ENCODE measurements at regions not wholly inside any gene's neighbourhood (a gene's known extent, or its start where the extent isn't known, plus 50 kb on each side); places are given as distances from the start of the nearest gene placed in this dataset.

DNA sequence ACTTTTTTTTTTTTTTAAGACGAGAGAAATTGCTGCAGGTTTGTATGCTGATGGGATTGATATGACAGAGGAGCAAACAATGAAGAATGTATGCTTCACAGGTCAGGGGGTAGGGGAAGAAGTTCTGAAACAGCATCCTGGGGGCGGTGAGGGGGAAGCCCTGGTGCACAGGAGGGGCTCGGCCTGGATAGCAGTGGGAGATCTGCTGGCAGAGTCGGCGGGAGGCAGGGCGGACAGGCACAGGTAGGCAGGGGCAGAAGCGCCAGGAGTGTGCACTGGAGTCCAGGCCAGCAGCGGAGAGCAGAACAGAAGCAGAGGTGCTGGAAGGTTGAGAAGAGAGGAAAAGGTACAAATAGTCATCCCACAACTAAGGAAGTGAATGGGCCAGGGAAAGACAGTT is 175.4 kb downstream of the SNX10 start (continued):
- TF ChIP-seq, protein P1, sequence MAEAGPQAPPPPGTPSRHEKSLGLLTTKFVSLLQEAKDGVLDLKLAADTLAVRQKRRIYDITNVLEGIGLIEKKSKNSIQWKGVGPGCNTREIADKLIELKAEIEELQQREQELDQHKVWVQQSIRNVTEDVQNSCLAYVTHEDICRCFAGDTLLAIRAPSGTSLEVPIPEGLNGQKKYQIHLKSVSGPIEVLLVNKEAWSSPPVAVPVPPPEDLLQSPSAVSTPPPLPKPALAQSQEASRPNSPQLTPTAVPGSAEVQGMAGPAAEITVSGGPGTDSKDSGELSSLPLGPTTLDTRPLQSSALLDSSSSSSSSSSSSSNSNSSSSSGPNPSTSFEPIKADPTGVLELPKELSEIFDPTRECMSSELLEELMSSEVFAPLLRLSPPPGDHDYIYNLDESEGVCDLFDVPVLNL (CRISPR knock-in tag; IDR thresholded peaks at IDR 0.05; ENCODE audit: low read depth) = no peak
- TF ChIP-seq RBM14 (IDR thresholded peaks at IDR 0.05; ENCODE audit: borderline replicate concordance, insufficient read depth, low read depth, low read length) = no peak
- TF ChIP-seq, protein P2, sequence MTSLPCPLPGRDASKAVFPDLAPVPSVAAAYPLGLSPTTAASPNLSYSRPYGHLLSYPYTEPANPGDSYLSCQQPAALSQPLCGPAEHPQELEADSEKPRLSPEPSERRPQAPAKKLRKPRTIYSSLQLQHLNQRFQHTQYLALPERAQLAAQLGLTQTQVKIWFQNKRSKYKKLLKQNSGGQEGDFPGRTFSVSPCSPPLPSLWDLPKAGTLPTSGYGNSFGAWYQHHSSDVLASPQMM (CRISPR knock-in tag; IDR thresholded peaks at IDR 0.05) = no peak
- no peak for TF ChIP-seq ADNP (tag; IDR thresholded peaks at IDR 0.05)
- TF ChIP-seq, protein P3, sequence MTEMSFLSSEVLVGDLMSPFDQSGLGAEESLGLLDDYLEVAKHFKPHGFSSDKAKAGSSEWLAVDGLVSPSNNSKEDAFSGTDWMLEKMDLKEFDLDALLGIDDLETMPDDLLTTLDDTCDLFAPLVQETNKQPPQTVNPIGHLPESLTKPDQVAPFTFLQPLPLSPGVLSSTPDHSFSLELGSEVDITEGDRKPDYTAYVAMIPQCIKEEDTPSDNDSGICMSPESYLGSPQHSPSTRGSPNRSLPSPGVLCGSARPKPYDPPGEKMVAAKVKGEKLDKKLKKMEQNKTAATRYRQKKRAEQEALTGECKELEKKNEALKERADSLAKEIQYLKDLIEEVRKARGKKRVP (CRISPR knock-in tag; IDR thresholded peaks at IDR 0.05) = no peak
- TF ChIP-seq FOXK2 (conservative IDR thresholded peaks at IDR 0.05 in 1 of 2, IDR thresholded peaks at IDR 0.05 in 1 of 2; ENCODE audit: low read depth in 2 of 2) = no peak
- no peak for TF ChIP-seq TBP (optimal IDR thresholded peaks at IDR 0.05; ENCODE audit: low read depth, low read length)
- TF ChIP-seq CBX2 (IDR thresholded peaks at IDR 0.05; ENCODE audit: insufficient read depth, low read length, poor library complexity, severe bottlenecking) = no peak
- TF ChIP-seq ZNF785 (CRISPR knock-in tag; IDR thresholded peaks at IDR 0.05) = no peak
- TF ChIP-seq TCFL5 (CRISPR knock-in tag; conservative IDR thresholded peaks at IDR 0.05) = no peak
- no peak for TF ChIP-seq HNRNPUL1 (IDR thresholded peaks at IDR 0.05; ENCODE audit: low read length)
- TF ChIP-seq, protein P4, sequence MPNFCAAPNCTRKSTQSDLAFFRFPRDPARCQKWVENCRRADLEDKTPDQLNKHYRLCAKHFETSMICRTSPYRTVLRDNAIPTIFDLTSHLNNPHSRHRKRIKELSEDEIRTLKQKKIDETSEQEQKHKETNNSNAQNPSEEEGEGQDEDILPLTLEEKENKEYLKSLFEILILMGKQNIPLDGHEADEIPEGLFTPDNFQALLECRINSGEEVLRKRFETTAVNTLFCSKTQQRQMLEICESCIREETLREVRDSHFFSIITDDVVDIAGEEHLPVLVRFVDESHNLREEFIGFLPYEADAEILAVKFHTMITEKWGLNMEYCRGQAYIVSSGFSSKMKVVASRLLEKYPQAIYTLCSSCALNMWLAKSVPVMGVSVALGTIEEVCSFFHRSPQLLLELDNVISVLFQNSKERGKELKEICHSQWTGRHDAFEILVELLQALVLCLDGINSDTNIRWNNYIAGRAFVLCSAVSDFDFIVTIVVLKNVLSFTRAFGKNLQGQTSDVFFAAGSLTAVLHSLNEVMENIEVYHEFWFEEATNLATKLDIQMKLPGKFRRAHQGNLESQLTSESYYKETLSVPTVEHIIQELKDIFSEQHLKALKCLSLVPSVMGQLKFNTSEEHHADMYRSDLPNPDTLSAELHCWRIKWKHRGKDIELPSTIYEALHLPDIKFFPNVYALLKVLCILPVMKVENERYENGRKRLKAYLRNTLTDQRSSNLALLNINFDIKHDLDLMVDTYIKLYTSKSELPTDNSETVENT (CRISPR knock-in tag; IDR thresholded peaks at IDR 0.05) = no peak
- TF ChIP-seq SIRT6 (IDR thresholded peaks at IDR 0.05; ENCODE audit: low read depth, low read length) = no peak
- no peak for TF ChIP-seq TSC22D4 (tag; IDR thresholded peaks at IDR 0.05)

Measured in K562 (cell line).